GM19238 (cell line): ENCODE measurements at regions not wholly inside any gene's neighbourhood (a gene's known extent, or its start where the extent isn't known, plus 50 kb on each side); places are given as distances from the start of the nearest gene placed in this dataset.
A peak's percentile ranks its signal among the peaks of the same experiment; 100 is the strongest.
"Not testable (repeated sequence)": the region's sequence is repeated elsewhere in the genome, so short reads cannot be mapped to it uniquely, and the experiment has no call there.

Experiments
- DNase-seq: peaks from one replicate; pipeline ENCODE4 v3.0.0; 2011; ENCODE audit warnings: low spot score; ENCODE audit not compliant: insufficient read length

DNA sequence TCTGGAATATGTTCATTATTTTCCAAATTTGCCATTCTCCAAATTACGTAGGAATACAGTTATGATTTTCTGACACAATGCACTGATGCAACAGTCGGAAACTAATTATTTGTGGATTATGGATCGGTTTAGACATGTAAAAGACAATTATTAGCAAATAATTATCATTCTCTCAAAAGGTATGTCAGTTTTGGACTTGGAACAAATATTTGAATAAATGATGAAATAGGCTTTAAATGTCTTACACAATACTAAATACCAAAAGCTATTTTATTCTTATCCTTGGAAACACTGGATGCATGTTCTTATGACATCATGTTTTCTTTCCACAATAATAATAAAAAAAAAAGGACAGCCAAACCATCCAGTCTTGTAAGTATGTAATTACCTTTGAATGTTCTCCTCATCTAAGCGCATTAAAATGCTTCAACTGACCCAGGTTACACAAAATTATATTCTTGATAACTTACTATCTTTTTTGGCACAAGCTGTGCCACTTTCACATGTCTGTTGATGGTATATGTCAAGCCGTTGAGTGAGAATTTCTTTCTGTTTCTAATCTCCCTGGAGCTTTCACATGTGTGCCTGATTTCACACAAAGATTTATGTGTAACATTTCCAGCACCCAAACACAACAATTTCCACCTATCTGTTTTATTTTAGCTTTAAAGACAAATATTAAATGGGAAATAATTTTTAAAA, 238.5 kb upstream of the ZNF385D start:
- DNase-seq = no peak

DNA sequence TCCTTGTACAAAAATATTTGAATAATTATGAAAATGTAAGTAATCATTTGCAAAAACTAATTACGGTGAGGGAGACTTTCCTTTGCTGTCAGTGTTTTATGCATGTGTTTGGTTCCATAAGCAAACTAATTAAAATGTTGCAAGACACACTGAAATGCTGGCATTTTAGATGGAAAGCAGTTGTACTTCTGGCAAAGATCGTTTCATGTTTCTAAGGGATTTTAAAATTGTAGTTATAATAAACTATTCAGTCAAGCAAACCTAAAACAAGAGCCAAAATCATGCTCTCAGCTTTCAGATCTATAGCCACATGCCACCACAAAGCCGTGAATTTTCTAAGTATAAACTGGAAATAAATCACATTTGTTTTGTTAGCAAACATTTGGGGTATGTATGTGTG, 240.1 kb upstream of the ZNF385D start:
- no peak for DNase-seq

- DNase-seq = no peak
These were observed 244.1 kb upstream of the ZNF385D start for GRCh38 chr3:21995079-21995607.

GRCh38 chr3:22007368-22007767, 256.4 kb upstream of the ZNF385D start:
- DNase-seq = no peak

DNA sequence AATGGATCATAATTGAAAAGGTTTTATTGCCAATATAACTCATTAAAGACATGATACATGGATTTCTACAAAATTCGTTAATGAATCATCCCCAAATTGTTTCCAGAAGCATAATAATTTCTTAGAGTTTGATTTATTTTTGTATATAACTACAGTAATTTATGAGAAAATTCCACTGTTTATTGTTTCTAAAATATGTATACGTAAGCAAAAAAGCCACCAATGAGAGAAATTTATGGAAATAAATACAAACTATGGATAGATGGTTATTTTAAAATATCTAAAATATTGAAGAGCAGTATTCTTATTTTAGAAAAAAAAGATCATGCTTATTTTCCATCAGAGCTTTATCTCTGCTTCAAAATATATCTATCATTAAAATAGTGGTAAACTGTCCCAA, 260.0 kb upstream of the ZNF385D start:
- no peak for DNase-seq

DNA sequence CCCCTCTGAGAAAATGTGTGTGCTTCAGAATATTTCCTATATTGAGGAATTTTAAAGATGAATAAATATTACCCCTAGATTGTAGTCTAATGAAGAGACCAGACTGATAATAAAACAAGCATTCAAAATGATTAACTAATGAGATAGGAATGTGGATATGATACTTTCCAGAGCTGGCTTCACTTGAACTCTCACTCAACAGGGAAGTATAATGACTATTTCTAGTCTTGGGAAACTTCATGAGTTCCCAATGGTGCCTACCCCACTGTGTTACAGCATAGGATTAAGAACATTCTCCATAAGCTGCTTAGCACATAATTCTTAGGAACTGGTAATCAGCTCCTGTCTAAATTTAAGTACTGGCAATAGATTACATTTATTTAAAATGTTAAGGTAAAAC, 261.5 kb upstream of the ZNF385D start:
- DNase-seq = no peak

GRCh38 chr3:22013641-22014040, 262.6 kb upstream of the ZNF385D start:
- no peak for DNase-seq

DNA sequence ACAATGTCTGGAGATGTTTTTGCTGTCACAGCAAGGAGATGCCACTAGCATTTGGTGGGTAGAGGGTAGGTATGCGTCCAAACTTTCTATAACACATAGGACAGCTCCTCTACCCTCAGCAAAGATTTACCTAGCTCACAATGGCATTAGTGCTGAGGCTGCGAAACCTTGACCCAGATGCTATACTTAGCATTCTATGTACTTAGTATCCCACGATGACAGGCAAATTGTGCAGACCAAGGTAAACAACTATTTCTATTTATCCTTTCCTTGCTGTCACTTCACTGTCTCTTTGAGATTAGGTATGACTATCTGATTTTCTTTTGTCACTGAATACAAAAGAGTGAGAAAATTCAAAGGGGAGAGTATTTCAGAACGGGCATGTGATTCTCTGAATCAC, 265.2 kb upstream of the ZNF385D start:
- DNase-seq = no peak

- DNase-seq = not testable (repeated sequence)
These were observed 273.6 kb upstream of the ZNF385D start for GRCh38 chr3:22024638-22025037.

DNA sequence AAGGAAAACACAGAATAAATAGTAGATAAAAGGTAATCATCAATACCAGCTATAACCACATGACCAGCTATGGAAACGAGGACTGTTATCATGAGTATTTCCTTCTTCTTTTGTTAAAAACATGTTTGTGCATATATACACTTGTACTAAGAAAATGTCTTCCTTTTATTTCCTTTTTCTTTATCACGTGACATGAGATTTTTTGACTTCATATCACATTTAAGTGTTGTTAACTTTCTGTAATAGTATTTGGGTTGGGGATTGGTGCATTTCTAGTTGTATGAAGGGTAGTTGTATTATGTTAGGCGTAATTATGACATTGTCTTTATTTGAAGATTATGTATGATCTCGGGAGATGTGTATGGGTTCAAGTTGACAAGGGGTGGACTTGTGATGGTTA, 278.5 kb upstream of the ZNF385D start:
- DNase-seq = no peak

GRCh38 chr3:22039161-22039560, 288.2 kb upstream of the ZNF385D start:
- no peak for DNase-seq

- no peak for DNase-seq
These were observed 289.1 kb upstream of the ZNF385D start for GRCh38 chr3:22040150-22040549.

GRCh38 chr3:22045882-22046281, 294.9 kb upstream of the ZNF385D start:
- DNase-seq = no peak

- DNase-seq = no peak
These were observed 312.5 kb upstream of the ZNF385D start for GRCh38 chr3:22063500-22063899.

- DNase-seq = no peak
These were observed 317.6 kb upstream of the ZNF385D start for GRCh38 chr3:22068619-22069018.

- no peak for DNase-seq
These were observed 337.2 kb upstream of the ZNF385D start for GRCh38 chr3:22088204-22088603.

- peak; percentile 1 for DNase-seq
These were observed 338.3 kb upstream of the ZNF385D start for GRCh38 chr3:22089284-22089683.

- DNase-seq = no peak
These were observed 340.3 kb upstream of the ZNF385D start for GRCh38 chr3:22091329-22091728.

DNA sequence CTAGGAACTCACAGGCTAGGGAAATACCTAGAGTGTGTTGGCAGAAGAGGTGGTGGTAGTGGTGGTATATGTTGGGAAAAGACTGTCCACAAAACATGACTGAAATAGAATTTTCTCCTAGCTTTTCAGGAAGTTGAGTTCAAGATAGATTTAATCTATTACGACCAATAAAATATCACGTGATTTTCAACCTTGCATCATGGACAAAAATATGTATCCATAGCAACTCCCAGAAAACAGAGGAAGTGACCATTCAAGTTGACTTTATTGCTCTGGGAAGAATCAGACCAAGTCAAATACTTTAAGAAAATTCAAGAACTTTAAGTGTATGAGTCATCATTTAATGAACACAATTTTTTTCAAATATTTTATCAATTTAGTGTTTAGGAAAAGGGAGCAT, 347.0 kb upstream of the ZNF385D start:
- no peak for DNase-seq

DNA sequence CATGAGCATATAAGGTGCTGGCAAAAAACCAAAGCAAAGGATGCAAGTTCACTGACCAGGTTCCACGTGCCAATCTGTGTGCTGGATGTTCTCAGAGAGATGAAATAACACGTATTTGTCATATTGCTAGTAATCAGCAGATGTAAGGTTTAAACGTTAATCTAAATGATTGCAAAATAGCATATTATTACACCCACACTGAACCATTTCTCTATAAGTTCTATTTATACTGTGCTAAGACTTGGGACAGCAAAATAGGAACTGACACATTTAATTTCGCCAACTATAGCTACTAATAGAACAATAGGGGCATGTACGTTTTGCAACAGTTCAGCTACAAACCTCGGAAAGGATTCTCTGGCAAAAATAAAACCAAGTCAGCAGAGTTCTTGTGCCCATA, 350.3 kb upstream of the ZNF385D start:
- no peak for DNase-seq

DNA sequence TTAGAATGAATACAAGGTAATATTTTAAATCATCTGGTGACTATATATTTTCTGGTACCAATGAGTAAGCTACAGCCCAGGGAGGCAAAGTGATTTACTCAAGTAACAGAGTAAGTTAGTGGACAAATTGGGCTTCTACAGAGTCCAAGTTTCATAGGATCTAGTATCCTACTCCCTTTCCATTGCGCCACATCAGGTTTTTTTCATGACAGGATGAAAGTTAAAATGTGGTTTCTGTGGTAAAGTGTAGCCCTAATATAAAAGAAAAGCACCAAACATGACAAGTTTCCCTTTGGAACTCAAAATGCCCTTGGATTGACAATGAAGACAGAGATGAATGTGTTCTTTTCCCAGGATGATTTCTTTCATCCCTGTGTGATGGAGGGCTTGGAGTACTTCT, 350.8 kb upstream of the ZNF385D start:
- DNase-seq = no peak

GRCh38 chr3:22103423-22103822, 352.4 kb upstream of the ZNF385D start:
- no peak for DNase-seq

- no peak for DNase-seq
These were observed 355.3 kb upstream of the ZNF385D start for GRCh38 chr3:22106213-22106896.
